ENCODE measurements at regions not wholly inside any gene's neighbourhood (a gene's known extent, or its start where the extent isn't known, plus 50 kb on each side); places are given as distances from the start of the nearest gene placed in this dataset.

GRCh38 chr20:1778338-1778737, 116.9 kb upstream of the SIRPA start:
- Mint-ChIP-seq H3K4me3 (no peak overlapping the region), H3K27ac (no peak overlapping the region), H3K4me1 (peaks cover 14% of the 10 kb centered on the region), H3K36me3 (peaks cover 4% of the 10 kb centered on the region), H3K9me3 (no peaks in the 10 kb centered on the region), H3K27me3 (ENCODE audit: low read depth) (peaks cover 31% of the 10 kb centered on the region)
- TF ChIP-seq CTCF (IDR thresholded peaks at IDR 0.05; ENCODE audit: unreplicated experiment): no peak
- DNase-seq (ENCODE audit: low spot score in 2 of 2, unreplicated experiment in 2 of 2): no peak

DNA sequence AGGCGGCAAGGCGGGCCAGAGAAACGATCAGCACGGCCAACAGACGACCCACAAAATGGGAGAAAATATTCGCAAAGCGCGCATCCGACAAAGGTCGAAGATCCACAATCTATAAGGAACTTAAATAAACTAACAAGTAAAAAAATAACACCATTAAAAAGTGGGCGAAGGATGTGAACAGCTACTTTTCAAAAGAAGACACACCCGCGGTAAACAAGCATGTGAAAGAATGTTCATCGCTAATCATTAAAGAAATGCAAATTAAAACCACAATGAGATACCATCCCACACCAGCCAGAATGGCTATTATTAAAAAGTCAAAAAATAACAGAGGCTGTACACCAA, 117.8 kb upstream of the SIRPA start:
- Mint-ChIP-seq H3K27ac (peak overlapping the region; percentile 18), H3K27me3 (ENCODE audit: low read depth) (peaks cover 25% of the 10 kb centered on the region), H3K36me3 (peaks cover 4% of the 10 kb centered on the region), H3K9me3 (no peaks in the 10 kb centered on the region), H3K4me3 (peak overlapping the region; percentile 84), H3K4me1 (peaks cover 14% of the 10 kb centered on the region)
- DNase-seq (ENCODE audit: low spot score in 2 of 2, unreplicated experiment in 2 of 2): no peak
- TF ChIP-seq CTCF (IDR thresholded peaks at IDR 0.05; ENCODE audit: unreplicated experiment): peak; percentile 44

DNA sequence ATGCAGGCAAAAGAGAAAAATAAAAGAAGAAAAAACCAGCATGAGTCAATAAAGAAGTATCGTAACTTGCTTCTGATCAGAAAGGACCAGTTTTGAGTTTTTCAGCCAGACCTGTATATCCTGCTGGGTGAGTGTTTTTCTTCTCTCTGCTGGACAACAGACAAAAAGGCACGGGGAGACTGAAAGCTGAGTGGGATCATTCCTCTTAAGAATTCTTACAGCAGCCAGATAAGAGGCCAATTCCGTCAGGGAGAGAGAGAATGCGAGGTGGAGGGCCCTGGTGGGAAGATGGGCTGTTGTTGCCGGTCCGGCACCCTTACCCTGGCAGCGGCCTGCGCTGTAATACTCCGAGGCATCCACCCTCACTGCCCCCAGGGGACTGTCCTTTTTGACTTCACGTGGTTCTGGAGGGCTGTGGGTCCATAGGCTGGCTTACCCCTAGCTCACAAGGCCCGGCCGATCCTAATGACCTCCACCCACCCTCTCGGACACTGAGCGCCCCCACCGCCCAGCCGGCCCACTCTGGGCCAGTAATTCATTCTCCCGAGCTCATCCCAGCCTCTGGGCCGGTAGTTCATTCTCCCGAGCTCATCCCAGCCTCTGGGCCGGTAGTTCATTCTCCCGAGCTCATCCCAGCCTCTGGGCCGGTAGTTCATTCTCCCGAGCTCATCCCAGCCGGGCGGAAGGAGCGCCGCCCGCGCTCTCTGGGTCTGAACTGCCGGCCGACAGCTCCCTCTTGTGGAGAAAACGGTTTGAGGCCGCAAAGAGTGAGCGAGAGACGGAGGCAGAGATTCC, 118.3 kb upstream of the SIRPA start:
- Mint-ChIP-seq H3K4me3 (peak overlapping the region; percentile 84), H3K27me3 (ENCODE audit: low read depth) (peaks cover 24% of the 10 kb centered on the region), H3K27ac (peak overlapping the region; percentile 87), H3K36me3 (peaks cover 4% of the 10 kb centered on the region), H3K9me3 (no peaks in the 10 kb centered on the region), H3K4me1 (peaks cover 14% of the 10 kb centered on the region)
- DNase-seq (ENCODE audit: low spot score in 2 of 2, unreplicated experiment in 2 of 2): peak; percentile 78 to 97
- TF ChIP-seq CTCF (IDR thresholded peaks at IDR 0.05; ENCODE audit: unreplicated experiment): peak; percentile 85

GRCh38 chr20:1775117-1775516, 117.5 kb upstream of the SIRPG start:
- Mint-ChIP-seq H3K4me3 (peak overlapping the region; percentile 84), H3K27ac (no peak overlapping the region), H3K4me1 (peaks cover 14% of the 10 kb centered on the region), H3K36me3 (peaks cover 4% of the 10 kb centered on the region), H3K27me3 (ENCODE audit: low read depth) (peaks cover 11% of the 10 kb centered on the region), H3K9me3 (no peaks in the 10 kb centered on the region)
- no peak for TF ChIP-seq CTCF (IDR thresholded peaks at IDR 0.05; ENCODE audit: unreplicated experiment)
- no peak for DNase-seq (ENCODE audit: low spot score in 2 of 2, unreplicated experiment in 2 of 2)

DNA sequence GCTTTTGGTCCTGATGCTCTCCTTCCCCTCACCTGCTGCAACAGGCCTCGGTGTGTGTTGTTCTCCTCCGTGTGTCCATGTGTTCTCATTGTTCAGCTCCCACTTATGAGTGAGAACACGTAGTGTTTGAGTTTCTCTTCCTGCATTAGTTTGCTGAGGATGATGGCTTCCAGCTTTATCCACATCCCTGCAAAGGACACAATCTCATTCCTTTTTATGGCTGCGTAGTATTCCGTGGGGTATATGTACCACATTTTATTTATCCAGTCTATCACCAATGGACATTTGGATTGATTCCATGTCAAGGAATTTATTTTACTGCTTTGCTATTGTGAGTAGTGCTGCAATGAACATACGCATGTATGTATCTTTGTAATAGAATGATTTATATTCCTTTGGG, 116.9 kb upstream of the SIRPG start:
- Mint-ChIP-seq H3K4me3 (no peak overlapping the region), H3K27ac (no peak overlapping the region)

More for the DNA sequence above, 116.9 kb upstream of the SIRPG start:
- no peak for TF ChIP-seq CTCF (IDR thresholded peaks at IDR 0.05; ENCODE audit: unreplicated experiment)
- no peak for DNase-seq (ENCODE audit: low spot score in 2 of 2, unreplicated experiment in 2 of 2)
- Mint-ChIP-seq H3K4me1 (peaks cover 14% of the 10 kb centered on the region), H3K9me3 (no peaks in the 10 kb centered on the region), H3K27me3 (ENCODE audit: low read depth) (peaks cover 5% of the 10 kb centered on the region), H3K36me3 (peaks cover 4% of the 10 kb centered on the region)

All from mesothelial cell of epicardium (in vitro differentiated cells).